ENCODE measurements at regions not wholly inside any gene's neighbourhood (a gene's known extent, or its start where the extent isn't known, plus 50 kb on each side); places are given as distances from the start of the nearest gene placed in this dataset.
A peak's percentile ranks its signal among the peaks of the same experiment; 100 is the strongest.

GRCh38 chr10:78401624-78402367 is 368.1 kb downstream of the RPS24 start:
- no peak for DNase-seq

DNA sequence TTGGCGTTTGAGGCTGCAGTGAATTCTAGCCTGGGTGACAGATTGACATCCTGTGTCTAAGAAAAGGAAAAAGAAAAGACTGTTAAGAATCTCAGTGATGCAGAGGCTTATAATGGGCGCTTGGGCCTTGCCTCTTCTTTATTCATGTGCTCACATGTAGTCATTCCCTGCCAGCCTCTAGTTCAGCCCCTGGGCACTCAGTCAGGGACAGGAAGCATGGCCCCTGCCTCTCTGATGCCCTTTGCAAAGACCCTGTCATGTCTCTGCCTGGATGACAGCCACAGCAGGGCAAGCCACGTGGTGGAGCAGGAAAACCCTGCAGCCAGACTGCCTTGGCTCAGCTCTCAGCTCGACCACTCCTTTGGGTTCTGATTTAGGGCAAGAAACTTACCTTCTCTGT is 368.9 kb downstream of the RPS24 start:
- DNase-seq, result no peak

DNA sequence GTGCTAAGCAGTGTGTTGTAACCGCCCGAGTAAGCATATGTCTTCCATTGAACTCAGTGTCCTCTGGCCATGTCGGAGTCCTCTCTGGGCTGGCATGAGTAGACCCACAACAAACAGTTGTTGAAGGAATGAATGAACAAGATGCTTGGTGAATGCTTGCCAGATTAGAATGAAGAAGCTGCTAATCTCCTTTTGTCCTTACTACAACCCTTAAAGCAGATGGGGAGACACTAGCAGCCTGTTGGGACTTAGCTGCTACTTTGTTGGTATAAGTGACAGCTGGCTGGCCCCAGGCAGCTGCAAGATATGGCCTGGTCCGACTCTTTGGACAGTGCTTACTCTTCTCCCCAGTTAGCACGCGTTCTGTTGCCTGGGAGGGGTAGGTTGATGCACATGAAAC is 370.1 kb downstream of the RPS24 start:
- DNase-seq, result no peak

DNA sequence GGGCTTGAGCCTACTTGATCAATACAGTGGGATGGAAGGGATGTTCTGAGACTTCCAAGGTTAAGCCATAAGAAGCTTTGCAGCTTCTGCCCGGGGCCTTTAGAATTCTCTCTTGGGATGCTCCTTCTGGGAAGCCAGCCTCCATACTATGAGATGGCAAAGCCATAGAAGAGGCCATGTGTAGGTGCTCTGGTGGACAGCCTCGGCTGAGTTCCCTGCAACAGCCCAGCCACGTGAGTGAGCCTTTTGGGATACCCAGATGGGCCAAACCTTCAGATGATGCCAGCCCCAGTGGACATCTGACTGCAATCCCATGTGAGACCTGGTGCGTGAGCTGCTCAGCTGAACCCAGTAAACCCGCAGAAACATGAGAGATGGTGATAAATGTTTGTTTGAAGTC is 370.6 kb downstream of the RPS24 start:
- DNase-seq, result no peak

DNA sequence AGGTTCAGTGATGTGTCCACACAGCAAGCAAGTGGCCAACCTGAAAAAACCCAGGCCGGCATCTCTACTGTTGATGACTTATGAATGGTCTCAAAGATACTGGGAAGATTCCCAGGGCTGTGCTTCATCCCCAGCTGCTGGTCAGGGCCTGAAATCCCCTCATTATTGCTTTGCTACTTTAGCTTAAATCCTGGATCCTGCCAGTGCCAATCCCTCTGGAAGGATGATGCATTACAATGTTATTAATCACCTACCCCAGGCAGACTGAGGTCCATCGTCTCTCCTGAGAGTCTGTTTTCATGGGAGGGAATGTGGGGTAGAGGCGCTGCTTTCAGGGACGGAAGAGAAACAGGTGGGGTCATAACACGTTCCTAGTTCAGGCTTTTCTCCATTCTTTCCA is 371.6 kb downstream of the RPS24 start:
- no peak for DNase-seq

- no peak for DNase-seq
Observed at GRCh38 chr10:78405736-78406135, 372.1 kb downstream of the RPS24 start.

DNA sequence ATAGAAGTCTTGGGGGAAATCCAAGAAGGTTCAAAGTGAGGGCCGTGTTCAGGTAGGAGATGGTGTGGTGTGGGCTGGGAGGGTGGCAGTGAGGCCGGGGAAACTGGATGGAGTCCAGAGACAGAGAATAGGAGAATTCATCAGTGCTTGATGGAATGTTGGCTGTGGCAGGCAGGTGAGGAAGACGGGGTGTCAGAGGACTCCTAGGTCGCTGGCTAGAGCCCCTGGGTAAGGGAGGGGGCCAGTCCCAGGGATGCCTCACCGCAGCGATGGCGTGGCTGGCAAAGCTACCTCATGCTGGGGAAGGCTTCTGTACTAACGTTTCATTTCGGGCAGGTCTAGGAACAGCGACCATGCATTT is 373.0 kb downstream of the RPS24 start:
- DNase-seq, result no peak

- peak; percentile 20 for DNase-seq
Observed at GRCh38 chr10:78407009-78407711, 373.5 kb downstream of the RPS24 start.

GRCh38 chr10:78407966-78408365 is 374.3 kb downstream of the RPS24 start:
- no peak for DNase-seq

GRCh38 chr10:78408671-78409472 is 375.2 kb downstream of the RPS24 start:
- DNase-seq, result no peak

DNA sequence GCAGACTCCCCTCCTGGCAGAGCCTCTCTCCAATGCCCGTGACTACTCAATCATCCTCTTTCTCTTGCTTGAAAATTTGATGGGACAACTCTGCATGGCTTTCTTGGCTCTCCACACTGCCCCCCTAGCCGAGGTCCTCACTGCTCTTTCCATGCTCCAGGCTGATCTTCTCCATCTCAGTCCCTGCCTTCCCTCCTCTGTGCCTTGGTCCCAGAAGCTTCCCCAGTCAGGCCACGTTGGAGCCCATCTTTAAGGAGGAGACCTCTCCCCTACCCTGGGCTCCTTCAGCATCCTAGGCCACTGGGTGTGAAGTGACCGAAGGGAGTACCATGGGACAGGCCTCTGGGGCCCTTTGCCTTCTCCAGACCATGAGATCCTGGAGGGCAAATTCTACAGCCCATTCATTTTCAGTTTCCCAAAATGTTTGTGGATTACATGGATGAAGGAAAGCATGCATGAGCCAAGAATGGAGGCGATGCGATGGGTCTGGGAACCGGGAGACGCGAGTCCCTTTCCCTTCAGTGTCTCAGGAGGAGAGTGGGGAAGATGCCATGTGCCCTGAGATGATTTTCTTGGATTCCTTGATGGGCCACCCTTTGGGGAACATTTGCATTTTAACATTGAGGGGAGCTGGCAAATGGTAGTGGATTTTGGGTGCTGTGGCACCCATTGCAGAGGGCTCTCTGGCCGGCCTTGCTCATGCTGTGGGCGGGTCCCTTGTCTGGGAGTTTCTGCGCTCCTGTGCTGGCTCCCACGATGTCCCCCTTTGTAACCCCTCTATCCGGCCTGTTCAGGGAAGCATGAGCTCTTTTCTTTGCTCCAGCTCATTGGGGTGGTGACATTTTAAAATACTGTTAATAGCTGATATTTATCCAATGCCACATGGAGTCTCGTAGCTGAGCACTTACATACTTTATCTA is 376.6 kb downstream of the RPS24 start:
- DNase-seq, result no peak

DNA sequence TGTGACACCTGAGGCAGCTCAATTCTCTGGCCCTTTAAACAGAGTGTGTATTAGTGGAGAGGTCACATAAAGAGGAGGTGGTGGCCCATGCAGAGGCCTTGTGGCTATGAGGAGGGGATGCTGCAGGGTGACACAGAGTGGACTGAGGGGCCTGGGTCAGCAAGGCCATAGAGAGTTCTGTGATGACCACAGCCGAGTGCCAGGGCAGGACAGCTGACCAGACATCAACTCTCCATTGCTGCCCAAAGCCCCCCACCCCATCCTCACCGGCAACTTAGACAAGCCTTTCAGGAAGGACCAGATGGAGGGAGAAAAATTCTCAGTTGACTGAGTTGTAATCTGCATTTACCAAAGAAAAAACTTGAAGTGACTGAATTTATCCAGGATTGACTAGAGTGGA is 378.1 kb downstream of the RPS24 start:
- no peak for DNase-seq

DNA sequence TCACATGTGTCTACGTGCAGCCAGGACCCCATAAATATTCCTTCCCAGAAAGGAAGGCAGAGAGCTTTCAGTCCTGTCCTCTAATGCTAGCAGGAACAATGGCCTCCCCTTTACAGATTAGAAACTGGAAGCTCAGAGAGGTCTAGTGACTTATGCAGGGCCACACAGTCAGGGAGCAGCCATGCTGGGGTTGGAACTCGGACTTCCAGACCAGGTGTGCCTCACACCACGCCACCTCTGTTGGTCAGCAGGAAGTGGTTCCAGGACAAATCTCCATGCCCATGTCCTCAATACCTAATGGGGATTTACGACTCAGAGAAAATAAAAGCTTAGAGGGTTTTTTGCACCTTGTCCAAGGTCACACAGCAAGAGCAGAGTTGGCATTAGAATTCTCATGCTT is 378.9 kb downstream of the RPS24 start:
- no peak for DNase-seq

- DNase-seq, result no peak
Observed at GRCh38 chr10:78413076-78414055, 379.7 kb downstream of the RPS24 start.

- no peak for DNase-seq
Observed at GRCh38 chr10:78414380-78414779, 380.7 kb downstream of the RPS24 start.

DNA sequence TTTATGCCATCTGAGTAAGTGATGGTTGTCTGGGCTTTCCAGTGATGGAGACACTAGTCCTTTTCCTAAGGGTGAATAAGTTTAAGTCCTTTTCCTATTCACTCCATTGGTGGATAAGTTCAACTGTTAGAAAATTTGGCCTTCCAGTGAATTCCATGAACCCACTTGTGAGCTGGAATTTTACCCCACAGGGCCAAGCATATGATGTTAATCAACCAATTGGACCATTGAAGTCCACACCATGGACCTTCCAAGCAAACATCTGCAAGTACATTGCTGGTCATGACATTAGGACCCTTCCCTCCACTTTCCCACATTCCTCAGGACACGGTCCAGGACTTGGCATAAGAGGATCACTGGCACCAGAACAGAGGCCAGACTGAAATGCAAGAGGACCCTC is 381.4 kb downstream of the RPS24 start:
- no peak for DNase-seq

DNA sequence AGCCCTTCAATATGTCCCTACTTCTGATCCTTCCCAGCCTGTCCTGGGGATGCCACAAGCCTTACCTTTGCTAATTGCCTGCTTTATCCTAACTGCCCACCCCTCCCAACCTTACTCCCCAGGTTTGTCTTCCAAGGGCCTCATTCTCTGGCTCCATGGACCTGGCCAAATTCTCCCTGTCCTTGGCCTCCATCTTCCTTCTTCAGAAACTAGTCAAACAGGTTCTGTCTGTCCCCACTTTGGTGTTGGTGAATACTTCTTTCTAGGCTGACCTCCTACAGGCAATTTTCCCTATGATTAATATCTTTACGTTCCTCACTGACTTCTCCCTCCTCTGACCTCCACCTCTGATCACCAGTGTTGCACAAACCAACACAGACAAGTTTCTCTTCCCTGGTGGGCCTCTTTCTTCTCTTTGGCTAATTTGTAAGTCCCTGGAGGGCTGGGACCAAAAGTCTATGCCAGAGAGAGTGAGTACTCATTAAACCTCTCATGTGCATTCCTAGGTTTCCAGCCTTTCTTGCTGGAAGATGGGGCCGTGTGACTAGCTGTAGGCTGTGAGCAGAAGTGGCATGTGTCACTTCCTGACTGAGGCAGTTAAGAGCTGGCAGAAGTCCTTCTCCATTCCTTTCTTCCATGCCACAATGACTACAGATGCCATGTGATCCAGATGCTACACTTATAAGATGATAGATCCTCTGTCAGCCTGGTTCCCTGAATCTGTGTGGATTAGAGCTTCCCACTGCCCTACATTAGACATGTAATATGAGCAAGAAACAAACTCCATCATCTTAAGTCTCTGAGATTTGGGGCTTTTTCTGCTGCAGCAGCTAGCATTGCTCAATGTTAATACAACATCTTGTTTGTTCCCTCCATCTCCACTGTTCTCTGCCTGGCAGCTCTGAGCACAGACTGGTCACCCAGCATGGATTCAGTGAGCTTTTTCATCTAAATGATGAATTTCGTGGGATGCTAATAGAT is 382.7 kb downstream of the RPS24 start:
- DNase-seq, result no peak

- no peak for DNase-seq
Observed at GRCh38 chr10:78417425-78418370, 384.0 kb downstream of the RPS24 start.
